NCI-H526 treated with DMSO at 0.1 percent for 48 hours (cell line): ENCODE measurements at regions not wholly inside any gene's neighbourhood (a gene's known extent, or its start where the extent isn't known, plus 50 kb on each side); places are given as distances from the start of the nearest gene placed in this dataset.

Experiments
- DNase-seq: peaks from one replicate; lab custom pipeline; 2025; lab: John Stamatoyannopoulos, UW

GRCh38 chr12:102596031-102596430, 115.7 kb upstream of the IGF1 start:
- no peak for DNase-seq

GRCh38 chr12:102595315-102595714, 115.0 kb upstream of the IGF1 start:
- DNase-seq: no peak

- no peak for DNase-seq
These were observed 112.8 kb upstream of the IGF1 start for GRCh38 chr12:102593134-102593533.

GRCh38 chr12:102592134-102592533, 111.8 kb upstream of the IGF1 start:
- no peak for DNase-seq

- no peak for DNase-seq
These were observed 92.9 kb upstream of the IGF1 start for GRCh38 chr12:102573237-102573636.

GRCh38 chr12:102571889-102572288, 91.5 kb upstream of the IGF1 start:
- DNase-seq: no peak

GRCh38 chr12:102570256-102570655, 89.9 kb upstream of the IGF1 start:
- no peak for DNase-seq

- DNase-seq: no peak
These were observed 89.4 kb upstream of the IGF1 start for GRCh38 chr12:102569803-102570202.

- DNase-seq: no peak
These were observed 87.9 kb upstream of the IGF1 start for GRCh38 chr12:102568276-102568675.

GRCh38 chr12:102567031-102567985, 86.9 kb upstream of the IGF1 start:
- no peak for DNase-seq

GRCh38 chr12:102565555-102565954, 85.2 kb upstream of the IGF1 start:
- no peak for DNase-seq

GRCh38 chr12:102564026-102564425, 83.7 kb upstream of the IGF1 start:
- no peak for DNase-seq

- DNase-seq: no peak
These were observed 82.6 kb upstream of the IGF1 start for GRCh38 chr12:102562836-102563425.

- DNase-seq: no peak
These were observed 70.8 kb upstream of the IGF1 start for GRCh38 chr12:102551186-102551585.

GRCh38 chr12:102549691-102550090, 69.3 kb upstream of the IGF1 start:
- no peak for DNase-seq

- DNase-seq: no peak
These were observed 68.2 kb upstream of the IGF1 start for GRCh38 chr12:102548543-102548942.

GRCh38 chr12:102543494-102544485, 63.4 kb upstream of the IGF1 start:
- no peak for DNase-seq

GRCh38 chr12:102542816-102543440, 62.6 kb upstream of the IGF1 start:
- no peak for DNase-seq

- no peak for DNase-seq
These were observed 60.5 kb upstream of the IGF1 start for GRCh38 chr12:102540815-102541385.

- no peak for DNase-seq
These were observed 59.5 kb upstream of the IGF1 start for GRCh38 chr12:102539651-102540553.
